GM12878 (cell line): ENCODE measurements at regions not wholly inside any gene's neighbourhood (a gene's known extent, or its start where the extent isn't known, plus 50 kb on each side); places are given as distances from the start of the nearest gene placed in this dataset.

ENCODE experiments used
- ATAC-seq: fragments of 200-7000 bp; cut with Tn5 transposase; 3 replicates; pipeline ENCODE4 v1.9.1; 2020; ENCODE audit warnings: mild to moderate bottlenecking, moderate library complexity
- BruUV-seq: library from RNA; stranded (reverse); fragments of 400-500 nt; replicated peaks from 2 replicates; lab custom pipeline; 2021; lab: Mats Ljungman, UMichigan
- CTCF ChIA-PET: fragments of 300-600 bp; sonication (Branson Sonifier 250); formaldehyde crosslinking; extraction: SDS; loops from one replicate; lab custom pipeline; 2021; ENCODE audit warnings: inconsistent platforms; lab: Yijun Ruan, JAX
- POLR2A ChIA-PET: fragments of 350-600 bp; formaldehyde crosslinking; extraction: SDS; loops from one replicate; lab custom pipeline; 2021; ENCODE audit warnings: inconsistent platforms; lab: Charles Lee
- RAD21 ChIA-PET: fragments of 300-600 bp; sonication (Branson Sonifier 250); formaldehyde crosslinking; loops from one replicate; lab custom pipeline; 2023; ENCODE audit warnings: antibody characterized with exemption; ENCODE audit not compliant: unreplicated experiment; lab: Charles Lee
- SMC1A ChIA-PET: fragments of 300-600 bp; sonication (Branson Sonifier 250); formaldehyde crosslinking; loops from one replicate; lab custom pipeline; 2023; ENCODE audit not compliant: unreplicated experiment, uncharacterized antibody; lab: Charles Lee
- DNase-seq: peaks from one replicate; pipeline ENCODE4 v3.0.0-alpha.2; 2011; ENCODE audit warnings: low read depth, low spot score
- FAIRE-seq: peaks from 3 replicates; lab custom pipeline; 2011; peaks lifted over from hg19 to GRCh38; lab: Jason Lieb, UNC
- H2AFZ ChIP-seq: 2 replicates; pipeline ENCODE4 v1.6.0; 2011; ENCODE audit warnings: low read depth, low read length, control low read depth; ENCODE audit not compliant: control insufficient read depth
- H3K27ac ChIP-seq: 2 replicates; pipeline ENCODE4 v1.5.1; 2011; ENCODE audit warnings: control low read depth; ENCODE audit not compliant: control insufficient read depth, insufficient read depth
- H3K27me3 ChIP-seq, 2 experiments: replicated peaks in 1 of 2; 2 replicates each; pipeline versions ENCODE4 v1.6.0 to v1.6.1; 2011; ENCODE audit warnings: low read length in 1 of 2; ENCODE audit not compliant: control insufficient read depth in 2 of 2, insufficient read depth in 2 of 2
- H3K36me3 ChIP-seq, 2 experiments: 2 replicates each; pipeline ENCODE4 v1.5.1; 2011; ENCODE audit warnings: low read length in 1 of 2; ENCODE audit not compliant: control insufficient read depth in 2 of 2, insufficient read depth in 2 of 2
- H3K4me1 ChIP-seq: 2 replicates; pipeline ENCODE4 v1.6.1; 2011; ENCODE audit warnings: mild to moderate bottlenecking, low read length, moderate library complexity, mixed read lengths; ENCODE audit not compliant: control insufficient read depth, insufficient read depth
- H3K4me2 ChIP-seq: 2 replicates; pipeline ENCODE4 v1.6.0; 2011; ENCODE audit warnings: control low read depth; ENCODE audit not compliant: control insufficient read depth, insufficient read depth
- H3K4me3 ChIP-seq: fragments of 200-600 bp; sonication (generic); 2 replicates; pipeline ENCODE4 v1.5.1; 2016
- H3K79me2 ChIP-seq: 2 replicates; pipeline ENCODE4 v1.6.0; 2011; ENCODE audit warnings: low read length; ENCODE audit not compliant: control insufficient read depth, insufficient read depth
- H3K9ac ChIP-seq: 2 replicates; pipeline ENCODE4 v1.8.0; 2011; ENCODE audit warnings: low read length, control low read depth, mixed read lengths; ENCODE audit not compliant: control insufficient read depth, insufficient read depth
- H3K9me3 ChIP-seq: replicated peaks from 3 replicates; pipeline ENCODE4 v1.5.1; 2011; ENCODE audit warnings: mild to moderate bottlenecking, low read length; ENCODE audit not compliant: control insufficient read depth, insufficient read depth
- H4K20me1 ChIP-seq: 2 replicates; pipeline ENCODE4 v1.6.0; 2011; ENCODE audit not compliant: control insufficient read depth, insufficient read depth
- BCL11A ChIP-seq: IDR thresholded peaks from 2 replicates; pipeline ENCODE4 v1.6.1; 2011; ENCODE audit warnings: low read depth, low read length
- CBFB ChIP-seq: IDR thresholded peaks from 2 replicates; pipeline ENCODE4 v1.6.1; 2016; ENCODE audit warnings: antibody characterized with exemption, low read depth
- CBX5 ChIP-seq: sonication (generic); IDR thresholded peaks from 2 replicates; pipeline ENCODE4 v1.6.1; 2016; ENCODE audit warnings: low read depth, moderate library complexity, mild to moderate bottlenecking, inconsistent platforms
- DPF2 ChIP-seq: fragments of 450-650 bp; IDR thresholded peaks from 2 replicates; pipeline ENCODE4 v1.6.1; 2017; ENCODE audit warnings: mild to moderate bottlenecking
- EGR1 ChIP-seq, 2 experiments: IDR thresholded peaks; 1 replicate in 1 of 2; 2 replicates in 1 of 2; pipeline ENCODE4 v1.6.1; 2011 to 2012; ENCODE audit warnings: low read depth in 2 of 2, low read length in 2 of 2, borderline replicate concordance in 1 of 2, mild to moderate bottlenecking in 1 of 2, moderate library complexity in 1 of 2
- ESRRA ChIP-seq: IDR thresholded peaks from 2 replicates; pipeline ENCODE4 v1.6.1; 2012; ENCODE audit warnings: mild to moderate bottlenecking, low read length, improper control_type of control experiment
- GATAD2B ChIP-seq: fragments of 450-650 bp; conservative IDR thresholded peaks from 2 replicates; pipeline ENCODE4 v1.6.1; 2017; ENCODE audit warnings: low read depth, mild to moderate bottlenecking, moderate library complexity
- IKZF1 ChIP-seq: fragments of 450-650 bp; conservative IDR thresholded peaks from 2 replicates; pipeline ENCODE4 v1.6.1; 2017; ENCODE audit warnings: antibody characterized with exemption, mild to moderate bottlenecking
- IKZF2 ChIP-seq, 2 experiments: fragments of 450-650 bp; IDR thresholded peaks; 2 replicates each; pipeline ENCODE4 v1.6.1; 2017; ENCODE audit warnings: mild to moderate bottlenecking in 2 of 2, moderate library complexity in 2 of 2
- JUND ChIP-seq: IDR thresholded peaks from 2 replicates; pipeline ENCODE4 v1.6.1; 2012; ENCODE audit warnings: low read depth, mild to moderate bottlenecking, low read length, improper control_type of control experiment, moderate library complexity
- RELA ChIP-seq: fragments of 450-650 bp; IDR thresholded peaks from 2 replicates; pipeline ENCODE4 v1.8.0; 2014; ENCODE audit warnings: borderline replicate concordance; ENCODE audit not compliant: partially characterized antibody
- SMARCA5 ChIP-seq: fragments of 450-650 bp; IDR thresholded peaks from 2 replicates; pipeline ENCODE4 v1.6.1; 2017; ENCODE audit warnings: mild to moderate bottlenecking
- YBX1 ChIP-seq: fragments of 450-650 bp; IDR thresholded peaks from 2 replicates; pipeline ENCODE4 v1.6.1; 2016; ENCODE audit warnings: antibody characterized with exemption
- ZBTB4 ChIP-seq: fragments of 450-650 bp; formaldehyde crosslinking; IDR thresholded peaks from 2 replicates; pipeline ENCODE4 v1.4.0; 2022; ENCODE audit warnings: mild to moderate bottlenecking, moderate library complexity
- ZNF217 ChIP-seq: fragments of 450-650 bp; IDR thresholded peaks from 2 replicates; pipeline ENCODE4 v1.6.1; 2017; ENCODE audit warnings: antibody characterized with exemption, mild to moderate bottlenecking
- ZNF274 ChIP-seq: IDR thresholded peaks from one replicate; pipeline ENCODE4 v1.8.0; 2011; ENCODE audit not compliant: insufficient read length, insufficient read depth
- ZNF384 ChIP-seq: IDR thresholded peaks from 2 replicates; pipeline ENCODE4 v1.6.1; 2012; ENCODE audit warnings: low read depth, mild to moderate bottlenecking, low read length, improper control_type of control experiment, borderline replicate concordance
- WGBS: methylation state at CpG from one replicate; pipeline ENCODE4 v1.1.6; 2016; ENCODE audit warnings: low lambda C conversion rate; ENCODE audit not compliant: insufficient replicate concordance, insufficient coverage; ENCODE audit errors: missing lambda C conversion rate; 5-methylcytosine and 5-hydroxymethylcytosine counted together
- in situ Hi-C: fragments of 300-500 bp; cut with MboI; formaldehyde crosslinking; loops from 9 replicates; pipeline ENCODE4 v1.14.3; 2018; ENCODE audit warnings: mixed read lengths
- intact Hi-C: fragments of 100-400 bp; cut with micrococcal nuclease; formaldehyde crosslinking; loops from one replicate; pipeline ENCODE4 v1.14.2; 2022; ENCODE audit not compliant: unreplicated experiment
- TF ChIP-seq, protein P1 (sequence below): fragments of 450-650 bp; IDR thresholded peaks from 2 replicates; pipeline ENCODE4 v1.6.1; 2014; ENCODE audit warnings: mild to moderate bottlenecking
- TF ChIP-seq, protein P2 (sequence below): IDR thresholded peaks from 2 replicates; pipeline ENCODE4 v1.6.1; 2012; ENCODE audit warnings: low read depth, low read length, improper control_type of control experiment

DNA sequence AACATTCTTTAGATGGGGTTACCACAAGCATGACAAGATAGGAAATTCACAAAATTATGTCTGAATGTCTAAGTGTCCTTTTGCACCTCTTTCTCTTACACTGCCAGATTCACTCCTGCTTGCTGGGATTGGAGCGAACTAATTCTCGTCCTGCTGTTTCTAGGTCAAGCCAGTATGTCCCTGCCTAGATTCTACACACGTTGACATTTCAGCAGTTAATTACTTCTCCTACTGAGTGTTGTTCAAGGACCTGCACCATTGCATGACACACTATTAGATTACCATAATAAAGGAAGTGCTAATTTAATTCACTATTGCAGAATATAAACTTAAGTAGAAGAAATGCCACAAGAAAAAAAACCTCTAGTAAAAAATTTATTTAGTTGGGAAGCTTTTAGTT is 1911.7 kb downstream of the PCDH7 start (continued):
- TF ChIP-seq ZBTB4 (CRISPR knock-in tag) (no peak), CBX5 (no peak), IKZF1 (no peak), BCL11A (no peak), ESRRA (no peak), CBFB (no peak), ZNF217 (no peak)

DNA sequence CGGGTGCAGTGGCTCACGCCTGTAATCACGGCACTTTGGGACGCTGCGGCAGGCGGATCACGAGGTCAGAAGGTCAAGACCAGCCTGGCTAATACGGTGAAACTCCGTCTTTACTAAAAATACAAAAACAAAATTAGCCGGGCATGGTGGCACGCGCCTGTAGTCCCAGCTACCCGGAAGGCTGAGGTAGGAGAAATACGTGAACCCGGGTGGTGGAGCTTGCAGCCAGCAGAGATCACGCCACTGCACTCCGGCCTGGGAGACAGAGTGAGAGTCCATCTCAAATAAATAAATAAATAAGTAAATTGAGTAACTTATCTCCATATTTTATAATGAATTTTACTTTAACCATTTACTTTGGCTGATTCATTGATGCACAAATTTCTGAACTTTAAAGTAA is 1913.3 kb downstream of the PCDH7 start:
- no peaks in the 10 kb centered on the region for H3K36me3 ChIP-seq
- H3K4me2 ChIP-seq, result no peak overlapping the region
- in situ Hi-C loops, result no loop called here
- H3K79me2 ChIP-seq, result no peaks in the 10 kb centered on the region
- intact Hi-C loops, result no loop called here
- FAIRE-seq (no peak), DNase-seq (no peak), ATAC-seq (no peak)
- ChIA-PET RAD21 (no interaction called here), POLR2A (no interaction called here), CTCF (no interaction called here), SMC1A (no interaction called here)
- BruUV-seq, result no TSS peak
- H3K9ac ChIP-seq, result no peak overlapping the region
- H3K27ac ChIP-seq, result no peak overlapping the region
- WGBS, result 73% methylated on average over 17 of the region's 17 CpGs
- no peak overlapping the region for H2AFZ ChIP-seq
- H4K20me1 ChIP-seq, result no peaks in the 10 kb centered on the region
- no peak overlapping the region for H3K4me3 ChIP-seq
- H3K9me3 ChIP-seq, result no peaks in the 10 kb centered on the region
- no peaks in the 10 kb centered on the region for H3K4me1 ChIP-seq
- H3K27me3 ChIP-seq, result no peaks in the 10 kb centered on the region
- TF ChIP-seq YBX1, result no peak
- TF ChIP-seq, protein P1, sequence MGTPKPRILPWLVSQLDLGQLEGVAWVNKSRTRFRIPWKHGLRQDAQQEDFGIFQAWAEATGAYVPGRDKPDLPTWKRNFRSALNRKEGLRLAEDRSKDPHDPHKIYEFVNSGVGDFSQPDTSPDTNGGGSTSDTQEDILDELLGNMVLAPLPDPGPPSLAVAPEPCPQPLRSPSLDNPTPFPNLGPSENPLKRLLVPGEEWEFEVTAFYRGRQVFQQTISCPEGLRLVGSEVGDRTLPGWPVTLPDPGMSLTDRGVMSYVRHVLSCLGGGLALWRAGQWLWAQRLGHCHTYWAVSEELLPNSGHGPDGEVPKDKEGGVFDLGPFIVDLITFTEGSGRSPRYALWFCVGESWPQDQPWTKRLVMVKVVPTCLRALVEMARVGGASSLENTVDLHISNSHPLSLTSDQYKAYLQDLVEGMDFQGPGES, result no peak
- TF ChIP-seq IKZF2 (IDR thresholded peaks at IDR 0.05), result no peak
- TF ChIP-seq RELA, result no peak
- no peak for TF ChIP-seq ZNF217
- TF ChIP-seq GATAD2B, result no peak
- no peak for TF ChIP-seq ESRRA
- TF ChIP-seq, protein P2, sequence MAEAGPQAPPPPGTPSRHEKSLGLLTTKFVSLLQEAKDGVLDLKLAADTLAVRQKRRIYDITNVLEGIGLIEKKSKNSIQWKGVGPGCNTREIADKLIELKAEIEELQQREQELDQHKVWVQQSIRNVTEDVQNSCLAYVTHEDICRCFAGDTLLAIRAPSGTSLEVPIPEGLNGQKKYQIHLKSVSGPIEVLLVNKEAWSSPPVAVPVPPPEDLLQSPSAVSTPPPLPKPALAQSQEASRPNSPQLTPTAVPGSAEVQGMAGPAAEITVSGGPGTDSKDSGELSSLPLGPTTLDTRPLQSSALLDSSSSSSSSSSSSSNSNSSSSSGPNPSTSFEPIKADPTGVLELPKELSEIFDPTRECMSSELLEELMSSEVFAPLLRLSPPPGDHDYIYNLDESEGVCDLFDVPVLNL, result no peak
- TF ChIP-seq ZNF384, result no peak
- no peak for TF ChIP-seq SMARCA5
- no peak for TF ChIP-seq ZNF274
- no peak for TF ChIP-seq JUND
- no peak for TF ChIP-seq DPF2
- TF ChIP-seq EGR1 (IDR thresholded peaks at IDR 0.05; ENCODE audit: borderline replicate concordance in 1 of 2, low read depth in 2 of 2, low read length in 2 of 2), result no peak
